COR-L47 (cell line): ENCODE measurements at regions not wholly inside any gene's neighbourhood (a gene's known extent, or its start where the extent isn't known, plus 50 kb on each side); places are given as distances from the start of the nearest gene placed in this dataset.
A peak's percentile ranks its signal among the peaks of the same experiment; 100 is the strongest.

Experiments
- DNase-seq: peaks from one replicate; lab custom pipeline; 2025; lab: John Stamatoyannopoulos, UW

DNA sequence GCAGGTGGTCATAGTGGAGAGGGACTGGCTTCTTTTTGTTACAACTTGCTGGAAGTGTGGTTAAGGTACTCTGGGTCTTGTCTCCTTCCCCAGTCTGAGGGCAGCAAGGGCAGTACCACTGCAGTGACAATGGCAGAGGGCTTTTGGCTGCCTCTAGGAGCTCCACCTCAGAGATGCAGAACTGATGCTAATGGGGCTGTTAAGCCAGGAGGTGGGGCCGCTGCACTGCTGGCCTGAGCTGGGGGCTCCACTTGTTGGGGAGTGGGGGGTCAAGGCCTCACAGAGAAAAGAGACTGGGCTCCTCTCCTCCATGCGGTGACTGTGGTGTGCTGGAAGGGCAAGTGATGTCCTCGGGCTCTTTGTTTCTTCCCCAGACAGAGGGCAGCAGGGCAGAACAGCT lies 135.7 kb downstream of the DSEL start:
- no peak for DNase-seq

GRCh38 chr18:67379981-67380380 lies 136.5 kb downstream of the DSEL start:
- no peak for DNase-seq

DNA sequence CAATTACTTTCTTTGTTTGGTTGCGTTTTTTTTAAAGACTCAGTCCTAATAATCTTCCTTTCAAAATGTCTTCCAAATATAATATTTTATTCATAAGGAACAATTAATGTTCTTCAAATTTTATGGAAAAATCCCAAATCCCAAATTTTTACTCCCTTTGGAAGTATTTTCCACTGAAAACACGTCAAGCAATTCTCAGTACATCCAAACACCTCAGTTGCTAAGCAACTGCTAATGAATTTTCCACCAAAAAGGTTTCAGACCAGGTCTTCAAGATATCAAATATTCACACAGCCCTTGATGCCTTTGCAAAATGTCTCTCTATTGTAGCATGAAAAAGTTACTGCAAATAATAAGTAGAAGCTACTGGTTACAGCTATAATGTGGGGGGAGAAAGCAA lies 140.1 kb downstream of the DSEL start:
- no peak for DNase-seq

DNA sequence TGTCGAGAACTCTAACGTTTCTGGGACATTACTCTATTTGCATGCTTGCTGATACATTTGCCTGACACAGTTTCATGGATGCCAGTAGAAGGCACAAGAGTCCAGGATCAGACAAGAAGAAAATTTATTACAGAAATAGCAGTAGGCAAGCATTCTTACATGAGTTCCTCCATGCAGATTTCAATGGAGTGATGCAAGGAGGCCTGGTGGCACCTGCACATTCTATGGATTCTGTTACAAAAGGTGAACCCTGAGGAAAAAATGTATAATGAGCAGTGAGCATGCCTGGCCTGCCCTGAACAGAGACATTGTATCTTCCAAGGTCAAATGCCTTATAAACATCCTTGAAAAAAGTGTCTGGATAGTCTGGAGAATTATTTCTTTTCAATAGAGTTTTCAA lies 142.9 kb downstream of the DSEL start:
- no peak for DNase-seq

- no peak for DNase-seq
Measured at GRCh38 chr18:67367540-67367939, 149.0 kb downstream of the DSEL start.

GRCh38 chr18:67363694-67364093 lies 152.8 kb downstream of the DSEL start:
- DNase-seq: no peak

DNA sequence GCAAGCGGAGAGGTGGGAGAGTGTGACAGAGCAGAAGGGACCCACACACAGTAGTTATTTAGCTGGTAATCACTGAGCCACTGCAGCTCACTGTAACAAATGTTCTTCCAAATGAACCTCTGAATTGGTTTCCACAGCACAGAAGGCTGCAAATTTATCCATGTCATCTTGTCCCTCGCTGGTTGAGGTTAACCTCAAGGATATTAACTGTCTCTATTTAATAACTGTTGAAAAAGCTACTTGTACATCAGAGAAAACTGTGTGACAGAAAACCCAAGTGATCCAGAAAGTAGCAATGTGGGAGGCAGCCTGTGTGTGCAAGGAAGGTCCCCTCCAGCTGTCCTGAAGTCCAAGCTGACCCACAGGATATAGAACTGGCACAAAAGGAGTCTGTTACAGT lies 153.6 kb downstream of the DSEL start:
- DNase-seq: no peak

GRCh38 chr18:67359873-67360838 lies 156.4 kb downstream of the DSEL start:
- DNase-seq: no peak

- DNase-seq: no peak
Measured at GRCh38 chr18:67358947-67359346, 157.6 kb downstream of the DSEL start.

GRCh38 chr18:67354692-67355091 lies 161.8 kb downstream of the DSEL start:
- DNase-seq: no peak

DNA sequence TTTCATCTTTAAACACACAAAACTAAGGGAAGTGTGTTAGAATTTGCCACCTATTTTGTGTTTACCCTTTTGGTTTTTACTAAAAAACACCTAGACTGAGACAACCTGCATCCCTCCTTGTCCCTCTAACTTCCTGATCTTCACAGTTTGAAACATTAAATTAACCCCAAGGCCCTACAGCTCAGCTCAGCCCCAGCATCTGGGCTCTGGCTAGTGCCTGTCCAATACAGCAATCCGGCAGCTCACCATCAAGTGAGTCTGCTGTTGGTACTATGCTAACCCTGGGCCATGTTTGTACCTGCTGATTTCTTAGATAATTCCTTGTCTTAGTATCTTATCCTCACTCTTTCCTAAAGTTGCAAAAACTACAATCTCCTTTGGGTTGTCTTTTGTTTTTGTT lies 162.4 kb downstream of the DSEL start:
- DNase-seq: no peak

- no peak for DNase-seq
Measured at GRCh38 chr18:67347438-67347837, 169.1 kb downstream of the DSEL start.

DNA sequence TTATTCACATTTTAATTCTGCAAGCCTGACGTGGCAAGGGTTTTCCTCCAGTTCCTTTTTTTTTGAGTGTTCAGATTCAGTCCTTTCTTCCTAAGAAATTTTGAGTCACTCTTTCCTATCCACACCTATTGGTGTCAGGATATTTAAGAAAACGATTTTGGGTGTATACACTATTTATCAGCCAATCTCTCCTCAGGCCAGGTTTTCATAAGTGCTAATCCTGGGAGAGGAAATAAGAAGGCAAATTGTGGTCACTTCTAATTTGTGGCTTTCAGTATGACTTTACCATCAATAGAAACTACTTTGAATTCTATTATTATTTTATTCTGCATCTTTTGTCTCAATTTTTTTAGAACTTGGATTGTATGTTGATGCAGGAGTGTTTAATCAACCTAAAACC lies 174.4 kb downstream of the DSEL start:
- no peak for DNase-seq

DNA sequence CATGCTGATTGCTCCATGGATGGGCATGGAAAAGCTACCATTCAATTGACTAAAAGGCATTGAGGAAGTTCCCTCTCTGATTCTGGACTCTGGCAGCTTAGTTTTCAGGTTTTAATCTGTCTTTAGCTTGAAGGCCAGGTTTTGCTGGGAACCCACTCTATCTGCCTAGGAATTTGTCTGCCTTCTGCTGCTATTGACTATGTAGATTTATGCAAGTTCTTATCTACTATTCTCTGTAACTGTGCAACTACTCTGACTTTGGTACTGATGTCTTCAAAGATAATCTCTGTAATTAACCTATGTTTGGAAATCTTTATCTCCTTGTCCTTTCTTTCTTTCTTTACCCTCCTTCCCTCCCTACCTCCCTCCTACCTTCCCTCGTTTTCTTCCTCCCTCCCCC lies 178.8 kb downstream of the DSEL start:
- DNase-seq: no peak

- no peak for DNase-seq
Measured at GRCh38 chr18:67331857-67332256, 184.7 kb downstream of the DSEL start.

DNA sequence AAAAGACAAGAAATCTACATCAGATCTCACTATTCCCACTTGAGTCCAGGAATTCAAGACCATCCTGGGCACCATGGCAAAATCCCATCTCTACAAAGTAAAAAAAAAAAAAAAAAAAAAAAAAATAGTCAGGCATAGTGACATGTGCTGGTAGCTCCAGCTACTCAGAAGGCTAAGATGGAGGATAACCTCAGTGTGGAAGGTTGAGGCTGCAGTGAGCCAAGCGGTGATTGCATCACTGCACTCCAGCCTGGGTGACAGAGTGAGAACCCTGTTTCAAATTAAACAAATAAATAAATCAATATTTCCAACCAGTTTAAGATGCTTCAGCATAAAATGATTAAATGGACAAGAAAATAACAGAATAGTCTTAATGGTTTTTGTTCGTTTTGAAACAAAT lies 197.4 kb downstream of the DSEL start:
- DNase-seq: no peak

DNA sequence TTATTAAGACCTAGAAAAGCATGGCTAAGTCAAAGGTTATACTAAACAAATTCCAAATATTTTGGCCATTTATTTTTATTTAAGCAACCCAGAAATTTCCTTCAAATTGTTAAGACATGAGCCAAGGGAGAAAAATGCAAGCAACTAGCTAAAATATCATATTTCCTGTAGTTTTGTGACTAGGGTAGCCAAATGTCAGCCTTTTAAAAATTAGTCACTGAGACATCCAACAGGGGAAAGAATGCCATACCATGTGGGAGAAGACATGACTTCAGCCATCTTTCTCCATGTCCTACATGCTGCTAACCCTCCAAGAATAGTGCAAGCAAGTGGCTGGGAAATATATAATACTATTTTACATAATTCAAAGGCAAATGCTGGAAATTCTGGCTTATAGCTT lies 197.9 kb downstream of the DSEL start:
- DNase-seq: no peak

GRCh38 chr18:67310826-67311225 lies 205.7 kb downstream of the DSEL start:
- no peak for DNase-seq

GRCh38 chr18:67308819-67309218 lies 207.7 kb downstream of the DSEL start:
- no peak for DNase-seq

- no peak for DNase-seq
Measured at GRCh38 chr18:67305466-67305865, 211.1 kb downstream of the DSEL start.

- no peak for DNase-seq
Measured at GRCh38 chr18:67302043-67302442, 214.5 kb downstream of the DSEL start.

DNA sequence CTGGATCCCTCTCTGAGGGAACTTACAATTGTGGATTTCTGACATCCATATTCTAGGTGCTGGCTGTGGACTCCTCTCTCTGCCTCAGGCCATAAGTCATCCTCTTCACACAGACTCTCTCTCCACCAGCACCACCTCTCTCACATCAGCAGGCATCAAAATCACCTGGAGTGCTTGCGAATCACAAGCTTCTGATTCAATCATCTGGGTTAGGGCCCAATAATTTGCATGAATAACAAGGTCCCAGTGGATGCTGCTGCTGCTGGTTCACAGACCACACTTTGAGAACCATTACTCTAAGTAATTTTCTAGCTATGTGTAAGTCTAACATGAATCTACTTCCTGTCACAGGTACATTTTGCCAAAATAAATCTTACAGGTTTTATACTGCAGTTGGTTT lies 214.9 kb downstream of the DSEL start:
- no peak for DNase-seq

DNA sequence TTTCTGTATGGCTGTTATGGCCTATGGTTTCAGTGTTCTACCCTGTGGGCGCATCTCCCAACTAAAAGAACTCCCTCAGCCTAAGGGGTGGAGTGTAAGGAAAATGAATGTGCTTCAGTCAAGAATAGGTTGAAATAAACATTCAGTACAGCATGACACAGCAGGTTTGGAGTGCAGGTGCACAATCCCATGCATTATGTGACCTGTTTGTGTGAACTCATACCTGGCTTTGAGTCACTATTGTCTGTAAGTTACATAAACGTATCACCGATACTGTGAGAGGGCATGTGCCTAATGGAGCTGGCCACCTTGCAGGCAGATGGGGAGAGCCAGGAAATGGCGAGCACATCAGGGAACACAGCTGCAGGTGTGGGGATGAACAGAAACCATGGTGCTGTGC lies 216.0 kb downstream of the DSEL start:
- peak; percentile 57 for DNase-seq

DNA sequence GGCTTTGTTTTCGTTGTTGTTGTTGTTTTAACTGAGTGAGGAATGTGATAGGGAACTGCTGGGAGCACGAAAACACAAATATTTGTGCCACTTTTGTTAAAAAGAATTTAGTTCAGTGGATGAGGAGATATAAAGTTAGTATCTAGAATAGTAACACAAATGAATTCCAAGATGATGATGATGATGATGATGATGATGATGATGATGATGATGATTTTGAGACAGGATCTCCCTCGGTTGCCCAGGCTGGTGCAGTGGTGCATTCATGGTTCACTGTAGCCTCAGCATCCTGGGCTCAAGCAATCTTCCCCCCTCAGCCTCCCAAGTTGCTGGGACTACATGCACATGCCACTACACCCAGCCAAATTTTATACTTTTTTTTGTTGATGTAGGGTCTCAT lies 223.7 kb downstream of the DSEL start:
- no peak for DNase-seq
